Skin epidermis (tissue), 12 donors: ENCODE measurements at regions not wholly inside any gene's neighbourhood (a gene's known extent, or its start where the extent isn't known, plus 50 kb on each side); places are given as distances from the start of the nearest gene placed in this dataset.

Source experiments
- H3K27ac ChIP-seq, 21 experiments: fragments of 200-600 bp; sonication (generic) in 11 of 21; one replicate each; pipeline ENCODE4 v1.5.0; 2020; ENCODE audit warnings: mild to moderate bottlenecking in 3 of 21, inconsistent platforms in 2 of 21, moderate library complexity in 2 of 21
- H3K4me3 ChIP-seq, 7 experiments: fragments of 200-600 bp; sonication (generic) in 2 of 7; one replicate each; pipeline ENCODE4 v1.5.0; 2020; ENCODE audit warnings: inconsistent platforms in 2 of 7, mild to moderate bottlenecking in 2 of 7, moderate library complexity in 1 of 7

DNA sequence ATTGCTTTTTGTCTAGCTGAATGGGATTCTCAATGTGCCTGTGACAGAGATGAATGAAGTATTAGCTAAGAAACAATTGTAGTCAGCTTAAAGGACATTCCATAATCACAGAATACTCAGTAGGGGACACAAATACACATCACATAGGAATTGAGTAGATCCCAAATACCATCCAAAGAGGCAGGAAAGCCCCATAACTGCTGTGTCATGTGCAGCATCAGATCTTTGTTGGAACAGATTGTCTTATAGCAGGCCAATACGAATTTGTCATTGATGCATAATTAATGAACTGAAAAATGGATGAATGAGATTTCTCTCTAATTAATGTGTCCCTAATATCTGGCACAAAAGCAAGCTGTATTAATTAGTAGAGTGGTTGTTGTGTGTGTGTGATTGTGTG is 82.3 kb upstream of the S1PR1 start:
- Histone ChIP-seq H3K27ac (no peak overlapping the region), H3K4me3 (no peak overlapping the region)

DNA sequence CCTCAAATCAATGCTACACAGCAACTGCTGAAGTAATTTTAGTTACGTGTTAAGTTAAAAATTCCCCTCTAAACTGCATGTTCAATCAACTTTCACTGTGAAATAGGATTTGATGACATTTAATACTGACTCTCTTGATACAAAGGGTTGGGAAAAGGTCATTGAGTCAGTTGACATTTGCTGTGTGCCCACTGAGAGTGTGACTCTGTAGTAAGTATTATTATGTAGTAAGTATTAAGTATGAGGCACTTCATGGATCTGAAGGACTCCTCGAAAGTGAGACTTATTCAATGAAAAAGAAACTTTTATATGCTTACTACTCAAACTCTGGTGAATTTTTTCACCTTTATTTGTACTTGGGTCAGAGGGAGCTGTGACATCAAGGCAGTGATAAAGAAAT is 83.1 kb upstream of the S1PR1 start:
- no peak overlapping the region for H3K27ac ChIP-seq
- H3K4me3 ChIP-seq: no peak overlapping the region

DNA sequence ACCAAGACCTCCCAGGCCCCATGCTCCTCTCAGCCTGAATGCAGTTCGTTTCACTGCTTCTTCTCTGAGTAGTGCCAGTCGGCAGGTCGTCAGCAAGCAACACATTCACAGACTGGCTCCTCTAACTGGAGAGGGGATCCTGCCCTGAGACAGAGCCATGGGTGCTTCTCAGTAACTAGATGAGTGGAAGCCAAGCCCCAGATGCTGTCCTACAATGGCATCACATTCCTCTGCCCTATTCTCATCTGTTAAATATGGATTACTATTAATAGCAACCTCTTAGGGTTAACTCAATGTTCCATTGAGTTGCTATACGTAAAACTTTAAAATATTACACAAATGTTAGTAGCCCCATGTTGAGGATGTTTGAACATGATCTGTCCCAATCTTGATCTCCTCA is 84.2 kb upstream of the S1PR1 start:
- Histone ChIP-seq H3K27ac (no peak overlapping the region), H3K4me3 (no peak overlapping the region)

DNA sequence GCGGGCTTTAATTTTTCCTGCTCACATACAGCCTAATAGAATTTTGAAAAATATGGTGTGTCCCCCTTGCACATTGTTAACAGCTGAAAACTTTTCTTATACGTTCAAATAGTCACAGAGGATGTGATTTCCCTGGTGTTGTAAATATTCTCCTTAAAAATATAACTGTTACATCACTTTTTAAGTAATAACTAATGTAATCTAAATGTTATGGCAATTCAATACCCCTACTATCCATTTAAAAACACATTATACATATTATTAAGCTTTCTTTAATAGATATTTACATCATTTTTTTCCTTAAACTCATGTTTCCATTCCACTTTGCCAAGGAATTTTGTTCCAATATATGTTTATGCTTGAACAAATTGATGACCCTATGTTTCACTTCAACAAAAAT is 85.5 kb upstream of the S1PR1 start:
- Histone ChIP-seq H3K4me3 (no peak overlapping the region), H3K27ac (no peak overlapping the region)

DNA sequence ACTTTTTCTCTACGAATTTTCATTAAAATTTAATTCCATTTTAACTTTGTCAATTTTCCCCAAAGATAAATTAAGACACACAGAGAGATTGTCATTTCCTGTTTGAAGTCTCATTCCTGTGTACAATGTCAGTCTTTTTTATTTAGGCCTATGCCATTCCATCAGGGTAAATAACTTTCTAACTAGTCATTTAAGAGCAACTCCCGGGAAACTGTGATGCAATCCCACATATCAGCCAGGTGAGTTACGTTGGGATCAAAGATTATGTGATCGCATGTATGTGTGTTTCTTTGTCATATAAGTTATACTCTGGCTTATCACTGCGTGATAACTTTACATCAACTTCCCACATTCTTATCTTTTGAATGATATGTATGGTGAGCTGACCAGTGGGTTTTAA is 86.1 kb upstream of the S1PR1 start:
- H3K27ac ChIP-seq: no peak overlapping the region
- no peak overlapping the region for H3K4me3 ChIP-seq

DNA sequence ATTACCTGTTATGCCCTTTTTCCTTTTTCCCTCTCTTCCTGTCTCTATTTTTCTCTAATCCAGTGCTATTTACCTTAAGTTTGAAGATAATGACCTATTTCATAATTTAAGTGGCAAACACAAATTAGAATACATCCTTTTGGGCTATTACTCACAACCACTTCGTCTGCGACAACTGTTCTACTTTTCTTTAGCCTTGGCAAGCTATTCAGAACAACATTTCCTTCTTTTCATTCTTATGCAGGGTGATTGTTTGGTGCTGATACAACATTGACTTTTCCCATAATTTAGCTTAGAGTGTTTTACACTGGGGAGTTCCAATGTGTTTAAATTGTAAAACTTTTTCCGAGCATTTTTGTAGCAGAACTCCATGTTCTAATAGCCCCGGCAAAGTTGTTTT is 86.6 kb upstream of the S1PR1 start:
- Histone ChIP-seq H3K4me3 (no peak overlapping the region), H3K27ac (no peak overlapping the region)

DNA sequence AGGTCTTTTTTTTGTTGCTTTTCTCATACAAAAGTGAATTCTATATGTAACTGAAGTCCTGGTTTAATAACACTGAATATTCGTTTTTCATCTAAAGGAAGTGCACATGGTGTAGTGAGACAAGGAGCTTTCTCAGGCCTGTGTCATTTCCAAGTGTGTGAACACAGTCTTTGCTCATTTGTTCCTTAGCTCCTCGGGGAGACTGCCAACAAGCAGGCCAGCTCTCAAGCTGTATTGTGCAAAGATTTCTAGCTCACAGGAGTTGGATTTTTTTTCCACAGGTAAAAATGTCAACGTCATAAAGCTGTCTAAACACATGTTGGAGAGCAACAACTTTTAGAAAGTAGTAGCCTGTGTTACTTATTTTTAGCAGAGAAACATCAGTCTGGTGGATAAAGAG is 87.8 kb upstream of the S1PR1 start:
- H3K27ac ChIP-seq: peak overlapping the region in 1 of 21 experiments; percentile 26
- H3K4me3 ChIP-seq: no peak overlapping the region

DNA sequence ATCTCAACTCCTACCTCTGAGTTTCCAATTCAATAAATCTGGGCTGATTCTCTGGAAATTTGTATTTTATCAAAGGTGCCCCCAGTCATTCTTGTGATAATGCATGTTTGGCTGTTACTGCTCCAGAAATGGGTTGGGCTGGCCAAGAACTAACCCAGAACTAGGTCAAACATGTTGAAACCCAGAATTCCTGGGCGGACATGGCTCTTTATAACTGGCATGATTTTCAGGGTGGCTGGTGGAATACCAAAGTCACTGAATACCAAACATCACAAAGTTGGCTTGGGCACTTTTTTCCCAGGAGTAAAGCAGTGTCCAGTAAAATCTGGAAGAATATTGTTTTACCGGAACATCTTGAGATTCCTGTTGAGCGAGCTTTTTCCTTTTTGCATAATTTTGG is 89.4 kb upstream of the S1PR1 start:
- no peak overlapping the region for H3K4me3 ChIP-seq
- H3K27ac ChIP-seq: no peak overlapping the region

DNA sequence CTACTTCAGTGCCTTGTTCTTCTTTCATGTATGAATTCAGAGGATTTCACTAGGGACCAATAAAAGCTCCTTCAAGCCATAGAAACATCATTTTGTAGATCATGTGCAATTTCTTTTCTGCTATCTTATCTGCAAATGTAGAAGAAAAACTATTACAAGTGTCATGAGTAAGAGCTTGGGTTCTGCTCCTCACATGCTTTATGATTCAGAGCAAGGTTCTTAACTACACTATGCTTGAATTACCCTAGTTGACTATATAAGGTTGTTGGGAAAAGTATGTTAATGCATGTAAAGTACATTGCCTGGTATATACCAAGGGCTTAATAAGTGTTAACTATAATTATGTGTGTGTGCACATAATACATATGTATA is 91.4 kb upstream of the S1PR1 start:
- no peak overlapping the region for H3K4me3 ChIP-seq
- H3K27ac ChIP-seq: no peak overlapping the region

DNA sequence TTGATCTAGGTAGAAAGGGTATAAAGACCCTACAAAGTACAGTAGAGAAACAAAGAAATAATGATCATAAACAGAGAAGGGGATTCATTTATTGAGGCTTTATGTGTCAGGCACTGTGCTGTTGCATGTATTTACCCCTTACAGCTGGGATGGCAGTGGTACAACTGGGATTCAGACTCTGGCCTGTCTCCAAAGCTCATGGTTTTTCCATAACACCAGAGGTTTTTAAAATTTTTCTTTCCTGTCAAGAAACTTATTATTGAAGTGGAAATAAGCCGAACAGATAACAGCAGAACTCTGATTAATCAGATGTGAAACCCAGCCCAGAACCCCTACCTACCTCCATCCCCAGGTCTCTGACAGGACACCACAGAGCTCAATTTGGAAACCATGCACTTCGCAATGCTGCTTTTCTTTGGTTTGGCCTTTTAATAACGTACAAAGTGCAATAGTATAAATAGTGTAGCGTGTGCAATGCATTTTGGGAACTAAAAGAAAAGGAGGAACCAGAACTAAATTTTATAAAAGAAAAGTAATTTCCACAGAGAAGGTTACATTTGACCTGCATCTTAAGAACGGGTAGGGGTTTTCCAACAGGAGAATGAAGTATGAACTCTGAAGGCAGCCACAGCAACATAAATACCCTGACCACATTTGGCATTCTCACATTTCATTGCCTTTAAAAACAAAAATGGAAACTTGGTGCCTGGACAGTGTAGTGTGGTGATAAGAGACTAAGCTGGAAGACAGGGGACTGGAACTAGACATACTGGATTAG is 92.0 kb upstream of the S1PR1 start:
- Histone ChIP-seq H3K4me3 (no peak overlapping the region), H3K27ac (no peak overlapping the region)

DNA sequence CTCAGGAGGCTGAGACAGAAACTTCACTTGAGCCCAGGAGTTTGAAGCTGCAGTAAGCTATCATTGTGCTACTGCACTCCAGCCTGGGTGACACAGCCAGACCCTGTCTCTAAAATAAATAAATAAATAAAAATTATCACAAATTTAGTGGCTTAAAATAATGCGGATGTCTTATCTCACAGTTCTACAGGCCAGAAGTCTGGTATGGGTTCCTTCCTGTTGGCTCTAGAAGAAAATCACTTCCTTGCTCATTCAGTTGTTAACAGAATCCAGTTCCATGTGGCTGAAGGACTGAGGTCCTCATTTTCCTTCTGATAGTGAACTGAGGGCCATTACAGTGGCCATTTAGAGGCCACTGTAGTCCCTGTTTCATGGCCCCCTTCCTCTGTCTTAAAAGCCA is 94.6 kb upstream of the S1PR1 start:
- Histone ChIP-seq H3K4me3 (no peak overlapping the region), H3K27ac (no peak overlapping the region)

DNA sequence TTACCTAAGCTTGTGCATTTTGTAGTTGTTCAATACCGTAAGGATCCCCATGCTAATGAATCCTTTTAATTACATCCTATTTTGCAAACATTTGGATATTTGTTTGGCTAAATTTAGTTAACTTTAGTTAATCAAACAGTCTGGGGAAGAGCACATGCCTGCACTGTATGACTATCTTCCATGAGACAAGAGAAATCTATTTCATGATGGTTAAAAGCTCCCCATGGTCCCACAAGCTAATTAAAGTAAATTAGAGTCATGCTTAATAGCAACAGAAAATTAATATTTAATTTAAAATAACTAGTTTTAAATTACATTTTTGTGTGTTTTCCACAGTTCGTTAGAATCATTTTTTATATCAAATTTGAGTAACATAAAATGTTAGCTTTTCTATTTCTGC is 95.4 kb upstream of the S1PR1 start:
- H3K4me3 ChIP-seq: no peak overlapping the region
- H3K27ac ChIP-seq: no peak overlapping the region

DNA sequence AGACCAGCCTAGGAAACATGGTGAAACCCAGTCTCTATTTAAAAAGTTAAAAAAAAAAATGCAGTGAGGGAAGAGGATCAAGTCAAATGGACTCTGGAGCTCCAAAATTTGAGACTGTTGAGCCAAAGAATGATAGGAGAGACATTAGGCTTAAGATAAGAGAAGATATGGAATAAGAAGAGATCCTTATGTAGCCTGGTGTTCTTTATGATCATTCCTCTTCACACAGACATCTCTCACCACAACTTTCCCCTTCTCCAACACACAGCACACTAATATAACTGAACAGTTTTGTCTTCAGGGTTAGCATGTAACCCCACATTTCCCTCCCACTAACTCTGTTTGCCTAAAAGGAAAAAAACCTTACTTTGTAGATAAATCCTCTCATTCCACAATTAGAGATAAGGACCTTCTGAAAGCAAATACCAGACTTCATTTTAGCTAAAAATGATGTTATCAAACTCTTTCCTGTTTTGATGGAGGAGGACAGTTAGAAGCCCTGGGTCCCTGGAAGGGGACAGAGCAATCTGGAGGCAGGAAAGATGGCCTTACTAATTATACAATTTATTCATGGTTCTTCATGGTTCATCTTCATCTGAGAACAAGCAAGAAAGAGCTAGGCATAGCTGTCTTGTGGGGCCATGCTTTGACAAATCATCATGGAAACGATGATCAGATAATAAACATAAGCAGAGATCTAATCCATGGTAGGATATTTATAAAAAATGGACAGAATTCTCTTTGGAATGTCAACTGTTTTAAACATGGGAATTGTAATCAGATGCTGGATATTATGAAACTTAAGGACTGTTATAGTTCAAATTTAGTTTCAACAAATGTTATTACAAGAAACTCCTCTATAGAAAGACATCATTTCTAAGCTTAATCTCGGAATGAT is 96.7 kb upstream of the S1PR1 start:
- Histone ChIP-seq H3K4me3 (no peak overlapping the region), H3K27ac (no peak overlapping the region)

DNA sequence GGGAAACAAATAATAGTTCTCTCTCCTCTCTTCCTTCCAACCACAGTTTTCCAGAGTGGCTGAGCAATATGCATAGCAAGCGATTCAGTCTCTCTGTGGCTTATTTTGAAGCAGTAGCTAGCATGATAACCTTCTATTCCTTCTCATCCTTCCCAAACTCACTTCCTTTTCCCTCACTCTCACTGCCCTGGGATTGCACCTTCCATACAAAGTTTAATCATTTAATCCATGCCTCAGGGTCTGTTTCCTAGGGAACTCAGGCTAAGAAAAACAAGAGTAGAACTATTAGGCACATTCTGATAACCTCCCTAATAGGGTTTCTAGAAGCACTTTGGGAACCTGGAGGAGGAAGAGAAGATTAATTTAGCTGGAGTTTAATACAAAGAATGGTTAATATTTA is 97.7 kb upstream of the S1PR1 start:
- Histone ChIP-seq H3K27ac (no peak overlapping the region), H3K4me3 (no peak overlapping the region)

DNA sequence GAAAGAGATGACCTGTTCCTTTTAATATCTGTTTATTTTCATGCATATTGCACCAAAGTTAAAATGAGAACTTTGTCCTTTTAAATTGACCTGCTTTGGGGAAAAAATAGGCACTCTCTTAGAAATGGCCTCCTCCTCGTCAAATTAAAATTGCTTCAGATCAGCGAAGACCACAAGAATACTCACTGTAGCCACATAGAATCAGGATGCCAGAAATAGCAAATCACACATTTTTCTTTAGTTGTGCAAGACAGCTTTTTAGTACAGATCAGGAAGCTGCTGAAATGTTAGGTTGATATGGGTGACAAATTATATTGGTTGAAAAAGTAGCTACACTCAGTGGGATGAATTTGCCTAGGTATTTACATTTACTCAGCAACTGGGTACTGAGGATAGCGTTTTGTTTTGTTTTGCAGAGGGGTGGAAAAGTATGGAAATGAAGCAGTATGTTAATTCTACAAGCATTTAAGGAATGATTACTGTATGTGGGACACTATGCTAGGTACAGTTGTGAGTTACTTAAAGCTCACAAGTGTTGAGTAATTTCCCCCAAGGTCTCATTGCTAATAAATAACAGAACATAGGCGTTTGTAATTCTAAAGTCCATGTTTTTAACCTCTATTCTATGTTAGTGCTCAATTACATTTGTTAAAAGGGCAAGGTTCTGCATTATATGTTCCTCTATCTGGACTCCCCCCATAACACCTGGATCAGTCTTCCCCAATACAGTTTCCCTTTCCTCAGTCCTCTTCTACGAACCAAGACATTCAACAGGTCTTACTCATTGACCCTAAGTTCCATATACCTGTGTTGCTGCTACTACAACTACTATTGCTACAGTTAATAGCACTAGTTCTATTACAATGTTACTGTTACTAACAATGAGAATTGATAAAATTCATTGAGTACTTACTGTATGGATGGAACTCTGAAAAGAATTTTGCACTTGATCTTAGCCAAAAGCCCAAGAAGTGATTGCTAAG is 99.4 kb upstream of the S1PR1 start:
- H3K4me3 ChIP-seq: no peak overlapping the region

DNA sequence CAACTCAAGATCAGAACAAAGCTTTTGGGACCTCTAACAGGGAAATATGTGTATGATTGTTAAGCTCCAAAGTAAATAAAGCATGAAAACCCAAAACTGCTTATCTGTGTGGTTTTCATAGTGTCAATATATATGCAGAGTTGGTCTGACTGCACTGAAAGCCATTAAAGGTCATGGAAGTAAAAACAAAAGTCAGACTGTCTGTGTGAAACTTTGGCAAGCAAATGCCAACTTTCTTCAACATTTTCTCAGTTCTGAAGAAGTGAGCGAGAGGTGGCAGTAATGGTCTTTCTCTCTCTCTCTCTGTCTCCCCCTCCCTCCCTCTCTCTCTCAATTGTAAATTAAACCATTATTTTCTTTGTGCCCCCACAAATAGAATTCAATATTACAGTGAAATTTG is 100.1 kb upstream of the S1PR1 start:
- peak overlapping the region in 1 of 21 experiments; percentile 37 for H3K27ac ChIP-seq

More for the DNA sequence above, 99.4 kb upstream of the S1PR1 start:
- H3K27ac ChIP-seq: peak overlapping the region in 1 of 21 experiments; percentile 37

DNA sequence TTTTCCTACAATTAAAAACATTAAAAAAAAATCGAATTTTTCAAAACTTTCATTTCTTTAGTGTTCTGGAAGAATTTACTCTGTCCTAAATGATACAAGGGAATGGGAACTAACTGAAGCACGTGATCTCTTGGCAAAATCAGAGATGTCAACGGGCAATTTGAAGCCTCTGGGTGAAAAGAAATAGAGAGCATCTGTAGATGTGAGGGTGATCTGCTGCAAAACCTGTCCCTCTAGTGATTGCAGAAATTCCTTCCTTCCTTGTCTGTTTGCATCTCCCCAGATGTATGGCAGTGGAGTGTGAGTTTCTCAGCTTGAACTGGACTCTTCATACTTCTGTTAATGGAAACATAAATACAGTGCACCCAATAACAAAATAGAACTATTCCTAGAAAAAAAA is 100.5 kb upstream of the S1PR1 start:
- H3K4me3 ChIP-seq: no peak overlapping the region
- peak overlapping the region in 1 of 21 experiments; percentile 37 for H3K27ac ChIP-seq

More for the DNA sequence above, 100.1 kb upstream of the S1PR1 start:
- no peak overlapping the region for H3K4me3 ChIP-seq

DNA sequence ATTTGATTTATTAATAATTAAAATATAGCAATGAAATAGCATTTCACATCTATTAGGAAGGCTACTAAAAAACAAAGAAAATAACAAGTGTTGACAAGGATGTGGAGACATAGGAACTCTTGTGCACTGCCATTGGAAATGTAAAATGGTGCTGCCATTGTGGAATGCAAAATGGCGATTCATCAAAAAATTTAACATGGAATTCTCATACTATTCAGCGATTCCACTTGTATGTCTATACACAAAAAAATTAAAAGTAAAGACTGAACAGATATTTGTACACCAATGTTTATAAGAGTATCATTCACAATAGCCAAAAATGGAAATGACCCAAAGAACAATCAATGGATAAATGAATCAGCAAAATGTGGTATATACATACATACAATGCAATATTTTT is 101.3 kb upstream of the S1PR1 start:
- Histone ChIP-seq H3K4me3 (no peak overlapping the region), H3K27ac (no peak overlapping the region)

DNA sequence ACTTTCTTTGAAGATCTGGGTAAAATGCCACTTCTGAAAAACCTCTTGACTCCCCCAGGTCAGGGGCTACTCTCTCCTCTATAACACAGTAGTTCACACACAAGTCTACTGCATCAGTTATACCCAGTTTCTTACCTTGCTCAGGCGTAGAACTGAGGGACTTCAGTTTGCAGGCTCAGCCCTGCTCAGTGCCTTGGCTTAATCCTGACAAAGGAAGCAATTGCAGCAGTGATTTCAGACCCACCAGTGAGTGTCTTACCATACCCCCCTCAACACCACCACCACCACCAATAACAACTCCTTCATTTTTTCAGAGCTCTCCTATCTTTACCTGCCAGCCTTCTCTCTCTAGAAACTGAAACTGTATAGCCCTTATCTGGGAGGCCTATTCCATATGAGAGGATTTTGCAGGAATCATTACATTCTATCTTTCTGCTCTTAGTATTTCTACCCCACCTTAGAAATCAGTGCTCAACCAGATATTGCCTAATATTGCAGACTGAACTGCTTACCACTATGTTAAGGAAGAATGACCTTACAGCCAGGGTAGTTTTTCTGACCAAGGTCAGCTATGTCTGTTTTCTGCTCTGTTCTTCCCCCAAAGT is 105.5 kb upstream of the S1PR1 start:
- Histone ChIP-seq H3K27ac (no peak overlapping the region), H3K4me3 (no peak overlapping the region)

DNA sequence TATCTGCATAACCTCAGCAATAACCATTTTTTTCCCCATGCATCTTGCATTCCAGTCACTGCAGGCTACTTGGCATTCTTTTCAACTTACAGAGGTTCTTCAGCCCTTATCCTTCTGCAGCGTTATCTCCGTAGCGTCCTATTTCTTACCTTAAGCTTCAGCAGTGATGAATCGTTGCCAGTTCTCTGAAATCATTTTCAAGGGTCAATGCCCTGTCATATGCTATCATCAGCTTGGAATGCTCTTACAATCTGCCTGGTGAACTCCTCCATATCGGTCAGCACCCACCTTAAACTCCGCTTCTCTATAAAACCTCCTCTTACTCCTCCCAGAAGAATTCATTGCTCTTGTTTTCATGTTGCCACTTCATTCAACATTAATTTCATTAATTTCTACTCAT is 105.1 kb upstream of the DPH5 start:
- H3K27ac ChIP-seq: no peak overlapping the region

More for the DNA sequence above, 105.1 kb upstream of the DPH5 start:
- H3K4me3 ChIP-seq: no peak overlapping the region
